ENCODE measurements at regions not wholly inside any gene's neighbourhood (a gene's known extent, or its start where the extent isn't known, plus 50 kb on each side); places are given as distances from the start of the nearest gene placed in this dataset.
"Not testable (repeated sequence)": the region's sequence is repeated elsewhere in the genome, so short reads cannot be mapped to it uniquely, and the experiment has no call there.

- DNase-seq, result no peak
Observed at GRCh38 chr5:7096294-7096693, 299.6 kb upstream of the ADCY2 start.

- DNase-seq, result no peak
Observed at GRCh38 chr5:7105358-7105757, 290.6 kb upstream of the ADCY2 start.

- no peak for DNase-seq
Observed at GRCh38 chr5:7117961-7118360, 278.0 kb upstream of the ADCY2 start.

GRCh38 chr5:7131680-7132079, 264.3 kb upstream of the ADCY2 start:
- DNase-seq, result no peak

- no peak for DNase-seq
Observed at GRCh38 chr5:7146886-7147285, 249.1 kb upstream of the ADCY2 start.

- DNase-seq, result no peak
Observed at GRCh38 chr5:7157083-7157482, 238.9 kb upstream of the ADCY2 start.

GRCh38 chr5:7169240-7169878, 226.6 kb upstream of the ADCY2 start:
- DNase-seq, result no peak

- not testable (repeated sequence) for DNase-seq
Observed at GRCh38 chr5:7170785-7171184, 225.2 kb upstream of the ADCY2 start.

GRCh38 chr5:7179364-7179763, 216.6 kb upstream of the ADCY2 start:
- no peak for DNase-seq

- DNase-seq, result no peak
Observed at GRCh38 chr5:7181841-7182240, 214.1 kb upstream of the ADCY2 start.

- DNase-seq, result no peak
Observed at GRCh38 chr5:7185742-7186141, 210.2 kb upstream of the ADCY2 start.

GRCh38 chr5:7186818-7187217, 209.1 kb upstream of the ADCY2 start:
- DNase-seq, result no peak

GRCh38 chr5:7190712-7191250, 205.2 kb upstream of the ADCY2 start:
- DNase-seq, result no peak

GRCh38 chr5:7192016-7192415, 203.9 kb upstream of the ADCY2 start:
- DNase-seq, result no peak

- no peak for DNase-seq
Observed at GRCh38 chr5:7202846-7203245, 193.1 kb upstream of the ADCY2 start.

GRCh38 chr5:7207979-7208378, 188.0 kb upstream of the ADCY2 start:
- DNase-seq, result no peak

- no peak for DNase-seq
Observed at GRCh38 chr5:7208938-7209337, 187.0 kb upstream of the ADCY2 start.

GRCh38 chr5:7209658-7210057, 186.3 kb upstream of the ADCY2 start:
- no peak for DNase-seq

- no peak for DNase-seq
Observed at GRCh38 chr5:7210549-7210948, 185.4 kb upstream of the ADCY2 start.

- no peak for DNase-seq
Observed at GRCh38 chr5:7213525-7213924, 182.4 kb upstream of the ADCY2 start.

GRCh38 chr5:7214906-7215416, 181.0 kb upstream of the ADCY2 start:
- no peak for DNase-seq

- no peak for DNase-seq
Observed at GRCh38 chr5:7218141-7218540, 177.8 kb upstream of the ADCY2 start.

GRCh38 chr5:7220156-7220555, 175.8 kb upstream of the ADCY2 start:
- no peak for DNase-seq

- DNase-seq, result no peak
Observed at GRCh38 chr5:7221041-7221440, 174.9 kb upstream of the ADCY2 start.

- no peak for DNase-seq
Observed at GRCh38 chr5:7225826-7226225, 170.1 kb upstream of the ADCY2 start.

Data from fibroblast of skin of right quadriceps (primary cell).